Fibroblast of skin of right quadriceps (primary cell): ENCODE measurements at regions not wholly inside any gene's neighbourhood (a gene's known extent, or its start where the extent isn't known, plus 50 kb on each side); places are given as distances from the start of the nearest gene placed in this dataset.
"Not testable (repeated sequence)": the region's sequence is repeated elsewhere in the genome, so short reads cannot be mapped to it uniquely, and the experiment has no call there.

Experiments
- DNase-seq: peaks from one replicate; pipeline ENCODE4 v3.0.0-alpha.2; 2013

DNA sequence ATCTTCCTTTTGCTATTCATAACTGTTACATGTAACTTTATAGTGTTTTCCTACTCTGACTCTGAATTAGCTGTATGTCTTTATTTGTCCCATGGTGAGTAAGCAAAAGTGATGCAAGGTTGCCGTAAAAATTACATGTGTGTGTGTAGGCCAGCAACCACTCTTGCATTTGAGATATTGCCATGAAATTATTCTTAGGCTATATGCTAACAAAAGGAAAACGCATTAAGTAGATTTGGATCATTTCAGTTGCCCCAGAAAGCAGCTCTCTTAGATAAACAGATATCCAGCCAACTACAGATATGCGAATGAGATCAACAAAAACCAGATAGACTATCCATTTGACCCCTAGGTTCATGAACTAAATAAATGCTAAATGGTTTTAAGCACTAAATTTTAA lies 73.6 kb downstream of the CYLC2 start:
- peak; percentile 1 for DNase-seq

DNA sequence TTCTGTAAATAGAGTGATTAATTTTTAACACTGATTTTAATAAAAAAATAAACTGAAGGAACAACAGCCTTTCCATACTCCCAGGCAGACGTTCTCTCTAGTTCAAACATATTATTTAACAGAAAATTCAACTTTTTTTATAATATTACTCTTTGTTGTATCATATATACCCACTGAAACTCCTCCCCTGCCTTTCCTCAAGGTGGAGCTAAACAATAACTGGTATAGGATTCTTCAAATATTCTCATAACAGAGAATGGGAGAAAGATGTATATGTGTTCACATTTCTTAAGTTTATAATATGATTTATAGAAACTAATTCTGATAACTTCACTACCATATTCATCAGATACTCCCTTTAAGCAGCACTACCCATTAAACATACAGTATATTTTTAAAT lies 83.4 kb downstream of the CYLC2 start:
- no peak for DNase-seq

DNA sequence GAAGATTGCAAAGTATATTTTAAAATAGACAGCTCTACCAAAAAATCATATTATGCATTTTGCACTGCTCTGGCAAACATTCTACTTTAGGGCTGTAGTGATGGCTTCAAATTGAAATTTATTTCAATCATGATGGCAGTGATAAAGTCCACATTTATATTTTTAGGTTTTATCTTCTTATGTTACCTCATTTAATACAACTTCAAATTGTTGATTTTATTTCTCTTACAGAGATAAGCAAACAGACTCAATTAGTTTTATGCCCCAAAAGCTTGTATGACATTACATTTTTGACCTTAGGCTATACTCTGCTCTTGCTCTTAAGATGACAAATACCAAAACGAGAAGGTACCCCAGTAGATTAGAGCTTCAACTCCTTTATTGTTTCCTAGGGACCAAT lies 87.4 kb downstream of the CYLC2 start:
- no peak for DNase-seq

DNA sequence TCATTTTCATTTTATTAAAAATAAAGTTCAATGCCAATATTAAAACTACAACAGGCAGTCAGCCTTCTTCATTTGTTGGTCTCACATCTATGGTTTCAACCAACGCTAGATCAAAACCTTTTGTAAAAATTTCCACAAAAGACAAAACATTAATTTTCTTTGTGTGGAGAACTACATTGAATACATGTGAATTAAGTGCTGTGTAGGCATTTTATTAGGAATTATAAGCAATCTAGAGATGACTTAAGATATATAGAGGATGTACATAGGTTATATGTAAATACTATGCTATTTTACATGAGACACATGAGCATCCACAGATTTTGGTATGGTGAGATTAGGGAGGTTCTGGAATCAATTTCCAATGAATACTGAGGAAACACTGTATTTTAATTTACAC lies 94.2 kb downstream of the CYLC2 start:
- no peak for DNase-seq

DNA sequence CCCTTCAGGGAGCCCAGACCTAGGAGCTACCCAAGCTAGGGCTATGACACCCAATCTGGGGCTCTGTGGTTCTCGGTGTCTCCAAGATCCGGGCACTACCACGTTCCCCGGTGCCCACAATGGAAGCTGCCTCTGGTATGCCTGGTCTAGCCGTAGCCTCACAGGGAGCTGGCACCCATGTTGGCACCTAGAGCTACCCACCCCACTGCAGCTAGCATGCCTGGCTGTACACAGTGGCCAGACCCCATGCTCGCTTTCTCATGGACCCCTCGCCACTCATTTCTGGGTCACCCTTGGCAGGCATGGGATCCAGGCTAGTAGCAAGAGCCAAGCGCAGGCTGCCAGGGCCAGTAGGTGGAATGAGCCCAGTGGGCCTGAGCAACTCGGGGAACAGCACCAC lies 109.0 kb downstream of the CYLC2 start:
- no peak for DNase-seq

DNA sequence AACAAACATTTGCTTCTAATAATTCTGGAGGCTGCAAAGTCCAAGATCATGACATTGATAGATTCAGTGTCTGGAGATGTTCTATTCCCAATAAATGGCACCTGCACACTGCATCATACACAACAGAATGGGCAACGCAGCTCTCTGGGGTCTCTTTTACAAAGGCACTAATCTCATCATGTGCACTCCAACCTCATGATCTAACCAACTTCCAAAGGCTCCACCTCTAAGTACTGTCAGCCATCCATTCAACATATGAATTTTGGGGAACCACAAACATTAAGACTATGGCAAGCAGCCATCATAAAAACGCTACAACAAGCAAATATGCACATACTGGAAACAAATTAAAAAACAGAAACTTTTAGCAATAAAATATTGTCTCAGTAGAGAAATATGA lies 121.1 kb downstream of the CYLC2 start:
- no peak for DNase-seq

DNA sequence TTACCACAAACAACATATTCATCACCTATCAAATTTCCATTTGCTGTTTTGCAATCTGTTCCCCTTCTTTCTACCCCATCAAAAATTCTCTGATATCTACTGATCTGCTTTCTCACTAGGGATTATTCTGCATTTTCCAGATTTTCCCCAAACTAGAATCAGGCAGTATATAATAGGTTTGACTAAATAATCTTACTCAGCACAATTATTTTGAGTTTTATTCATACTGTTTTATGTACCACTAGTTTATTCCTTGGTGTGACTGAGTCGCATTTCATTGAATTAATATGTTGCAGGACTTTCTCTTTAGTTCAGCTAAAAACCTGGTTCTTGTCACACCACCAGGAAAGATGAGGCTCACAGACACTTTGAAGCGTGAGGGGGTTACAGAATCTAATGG lies 131.4 kb downstream of the CYLC2 start:
- no peak for DNase-seq

DNA sequence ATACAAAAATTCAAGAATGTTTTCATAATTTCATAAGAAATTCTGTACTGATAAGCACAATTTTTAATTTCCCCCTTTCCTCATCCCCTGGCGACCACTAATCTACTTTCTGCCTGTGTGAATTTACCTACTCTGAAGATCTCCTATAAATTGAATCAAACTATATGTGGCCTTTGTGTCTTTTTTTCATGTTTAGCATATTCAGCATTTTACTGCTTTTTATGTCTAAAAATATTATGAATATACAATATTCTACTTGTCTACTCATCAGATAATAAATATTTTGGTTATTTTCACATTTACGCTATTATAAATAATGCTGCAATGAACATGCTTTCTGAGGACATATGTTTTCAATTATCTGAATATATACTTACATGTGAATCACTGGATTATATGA lies 144.8 kb downstream of the CYLC2 start:
- DNase-seq, result no peak

DNA sequence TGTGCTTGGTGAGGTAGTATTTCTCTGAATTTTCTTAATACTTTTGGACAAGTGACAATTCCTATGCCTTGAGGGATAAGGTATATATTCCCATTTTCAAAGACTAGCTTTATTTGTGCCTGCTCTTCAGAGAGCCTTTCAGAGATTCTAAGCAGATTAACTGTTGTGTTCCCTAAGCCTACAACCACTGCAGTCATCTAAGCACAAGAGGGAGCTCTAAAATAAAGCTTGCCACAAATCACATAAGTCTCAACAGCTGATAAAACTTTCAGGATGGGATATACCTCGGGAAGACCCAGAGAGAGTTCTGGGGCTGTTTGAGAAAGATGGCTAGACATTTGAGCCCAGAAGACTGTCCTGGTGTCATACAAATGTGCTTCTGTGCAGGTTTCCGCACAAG lies 157.3 kb downstream of the CYLC2 start:
- no peak for DNase-seq

DNA sequence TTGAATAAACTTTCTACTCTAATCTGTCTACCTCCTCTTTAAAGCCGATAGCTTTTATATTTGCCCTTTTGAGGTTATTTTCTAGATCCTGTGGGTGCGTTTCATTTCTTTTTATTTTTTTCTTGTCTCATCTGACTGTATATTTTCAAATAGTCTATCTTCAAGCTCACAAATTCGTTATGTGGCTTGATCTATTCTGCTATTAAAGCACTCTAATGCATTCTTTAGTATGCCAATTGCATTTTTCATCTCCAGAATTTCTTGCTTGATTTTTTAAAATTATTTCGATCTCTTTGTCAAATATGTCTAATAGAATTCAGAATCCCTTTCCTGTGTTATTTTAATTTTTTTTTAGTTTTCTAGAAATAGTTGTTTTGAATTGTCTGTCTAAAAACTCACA lies 172.4 kb downstream of the CYLC2 start:
- DNase-seq, result no peak

DNA sequence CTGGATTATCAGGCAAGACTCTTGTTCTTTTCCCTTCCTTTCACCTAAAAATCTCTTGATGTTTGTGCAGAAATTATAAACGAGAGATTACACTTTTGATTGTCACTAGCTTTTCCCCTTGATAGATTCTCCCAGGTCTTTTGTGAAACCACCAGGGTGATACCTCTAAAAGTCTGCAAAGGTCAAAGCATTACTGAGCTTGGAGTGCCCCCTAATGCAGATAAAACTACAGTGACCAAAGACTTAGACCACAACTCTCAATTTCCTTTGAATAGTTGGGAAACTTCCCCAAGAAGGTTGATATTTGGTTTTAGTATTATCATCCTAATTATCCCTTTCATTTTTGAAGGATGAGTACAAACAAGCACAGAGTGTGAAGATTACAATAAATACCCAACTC lies 173.1 kb downstream of the CYLC2 start:
- no peak for DNase-seq

DNA sequence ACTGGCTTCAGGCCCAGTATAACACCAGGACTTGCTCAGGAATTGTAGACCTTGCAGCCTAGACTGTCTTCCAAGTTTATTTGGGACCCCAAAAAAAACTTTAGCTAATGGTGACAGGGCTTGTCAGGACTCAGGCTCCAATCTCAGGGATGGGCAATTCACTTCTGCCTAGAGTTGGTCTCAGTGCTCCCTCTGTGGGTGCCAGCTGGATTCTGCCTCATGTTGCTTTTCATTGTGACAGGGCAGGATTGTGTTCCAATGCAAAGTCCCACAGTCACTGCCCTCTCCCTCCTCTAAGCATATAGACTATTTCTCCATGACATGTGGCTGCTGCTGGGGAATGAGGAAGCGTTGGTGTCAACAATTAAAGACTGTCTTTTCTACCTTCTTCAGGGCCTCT lies 174.7 kb downstream of the CYLC2 start:
- DNase-seq, result no peak

DNA sequence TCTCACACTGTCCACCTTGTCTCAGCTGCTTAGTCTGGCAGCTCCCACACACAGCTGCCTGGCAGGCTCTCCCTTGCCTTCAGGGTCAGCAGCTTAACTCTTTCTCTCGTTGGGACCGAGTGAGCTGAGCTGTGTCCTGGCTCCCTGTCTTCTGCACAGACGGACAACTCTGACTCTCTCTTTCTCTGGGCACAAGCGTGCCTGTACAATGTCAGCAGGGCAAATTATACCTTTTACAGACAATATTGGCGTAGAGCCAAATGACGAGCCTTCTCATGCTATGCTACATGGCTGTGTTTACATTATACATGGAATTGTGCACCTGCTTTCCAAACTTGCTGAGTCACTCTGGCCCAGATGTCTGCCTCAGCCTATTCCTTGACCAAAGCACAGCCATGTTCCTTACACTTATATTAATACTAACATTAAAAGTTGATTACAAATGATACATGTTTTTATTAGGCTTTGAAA lies 188.6 kb downstream of the CYLC2 start:
- no peak for DNase-seq

DNA sequence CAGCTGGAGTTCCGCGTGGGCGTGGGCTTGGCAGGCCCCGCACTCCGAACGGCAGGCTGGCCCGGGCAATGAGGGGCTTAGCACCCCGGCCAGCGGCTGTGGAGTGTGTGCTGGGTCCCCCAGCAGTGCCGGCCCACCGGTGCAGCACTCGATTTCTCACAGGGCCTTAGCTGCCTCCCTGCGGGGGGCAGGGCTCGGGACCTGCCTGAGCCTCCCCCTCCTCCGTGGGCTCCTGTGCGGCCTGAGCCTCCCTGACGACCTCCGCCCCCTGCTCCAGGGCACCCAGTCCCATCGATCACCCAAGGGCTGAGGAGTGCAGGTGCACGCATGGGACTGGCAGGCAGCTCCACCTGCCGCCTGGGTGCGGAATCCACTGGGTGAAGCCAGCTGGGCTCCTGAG lies 191.8 kb downstream of the CYLC2 start:
- no peak for DNase-seq

DNA sequence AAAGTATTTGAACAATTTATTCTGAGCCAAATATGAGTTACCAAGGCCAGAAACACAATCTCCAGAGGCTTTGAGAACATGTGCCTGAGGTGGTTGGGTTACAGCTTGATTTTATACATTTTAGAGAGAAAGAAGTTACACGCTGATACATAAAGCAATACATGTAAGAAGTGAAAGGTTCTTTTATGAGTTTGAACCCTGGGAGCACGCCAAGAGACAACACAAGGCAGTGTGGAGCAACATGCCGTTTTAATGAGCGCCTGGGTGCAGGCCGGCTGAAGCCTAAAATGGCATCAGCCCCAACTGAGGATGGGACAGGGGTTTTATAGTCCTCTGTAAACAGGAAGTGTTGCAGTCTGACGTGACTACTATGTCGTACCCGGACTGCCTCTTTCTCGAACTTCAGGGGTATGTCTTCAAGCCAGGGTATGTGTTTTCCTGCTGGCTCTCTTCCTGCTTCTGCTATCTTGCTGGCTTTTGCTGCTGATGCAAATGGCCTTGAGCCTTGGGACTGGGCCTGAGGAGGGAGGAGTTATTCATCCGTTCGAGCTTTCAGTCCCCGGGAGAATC lies 193.7 kb downstream of the CYLC2 start:
- DNase-seq, result no peak

DNA sequence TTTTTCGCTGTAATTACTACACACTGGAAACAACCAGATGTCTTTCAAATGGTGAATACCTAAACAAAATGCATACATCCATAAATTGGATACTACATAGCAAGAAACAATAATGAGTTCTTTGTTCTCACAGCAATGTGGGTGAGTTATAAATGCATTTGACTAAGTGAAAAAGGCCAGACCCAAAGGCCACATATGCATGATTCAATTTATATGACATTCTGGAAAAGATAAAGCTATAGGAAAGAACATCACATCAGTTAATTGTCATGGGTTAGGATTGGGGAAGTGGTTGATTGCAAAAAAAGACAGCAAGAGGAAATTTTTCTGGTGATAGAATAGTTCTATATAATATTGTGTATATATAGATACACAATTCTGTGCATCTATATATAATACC lies 198.9 kb downstream of the CYLC2 start:
- no peak for DNase-seq

DNA sequence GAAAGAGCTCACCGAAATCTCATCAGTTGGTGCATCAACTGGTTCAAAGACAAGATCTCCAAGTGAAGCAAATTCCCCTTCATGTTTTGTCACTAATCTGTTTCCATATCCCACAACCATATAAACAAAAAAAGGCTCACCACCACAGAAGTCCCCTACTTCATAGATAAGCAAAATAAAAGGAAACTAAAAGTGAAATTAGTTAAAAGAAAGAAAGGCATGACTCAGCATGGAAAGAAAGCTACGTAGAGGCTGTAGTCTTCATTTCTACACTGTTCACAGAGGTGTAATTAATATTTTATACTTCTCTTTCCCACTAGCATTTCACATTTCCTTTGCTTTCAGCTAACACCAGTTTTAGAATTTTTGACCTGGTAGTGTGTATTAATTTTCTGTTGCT lies 208.0 kb downstream of the CYLC2 start:
- DNase-seq, result no peak

DNA sequence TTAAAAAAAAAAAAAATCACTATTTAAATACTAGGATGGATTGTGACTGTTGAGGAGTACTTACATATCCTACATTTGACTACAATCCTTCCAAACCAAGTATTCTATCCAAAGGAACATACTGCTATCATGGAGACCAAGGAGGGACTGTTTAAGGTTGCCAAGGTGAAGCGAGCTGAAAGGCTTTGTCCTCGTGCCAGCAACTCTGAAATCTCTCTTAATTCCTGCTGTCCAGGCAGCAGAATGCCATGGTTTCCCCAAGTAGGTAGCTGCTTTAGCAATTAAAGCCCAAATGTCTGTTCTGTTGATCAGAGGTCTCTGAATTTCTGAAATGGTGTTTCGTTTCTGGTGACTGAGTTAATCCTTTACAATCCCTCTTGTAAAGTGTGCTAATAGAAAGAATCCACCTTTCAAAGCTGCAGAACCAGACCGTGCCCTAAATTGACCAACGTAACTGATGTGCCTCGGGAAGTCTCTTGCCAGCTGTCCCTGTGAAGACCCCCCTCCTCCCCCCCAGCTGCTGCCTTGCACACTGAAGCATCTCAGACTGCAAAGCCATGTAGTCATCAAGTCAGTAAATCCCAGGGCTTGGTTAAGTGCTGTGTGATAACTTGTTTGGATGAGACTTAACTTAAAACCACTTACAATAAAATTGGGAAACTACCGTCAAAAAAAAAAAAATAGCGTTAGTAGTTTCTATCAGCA lies 210.9 kb downstream of the CYLC2 start:
- DNase-seq, result not testable (repeated sequence)

DNA sequence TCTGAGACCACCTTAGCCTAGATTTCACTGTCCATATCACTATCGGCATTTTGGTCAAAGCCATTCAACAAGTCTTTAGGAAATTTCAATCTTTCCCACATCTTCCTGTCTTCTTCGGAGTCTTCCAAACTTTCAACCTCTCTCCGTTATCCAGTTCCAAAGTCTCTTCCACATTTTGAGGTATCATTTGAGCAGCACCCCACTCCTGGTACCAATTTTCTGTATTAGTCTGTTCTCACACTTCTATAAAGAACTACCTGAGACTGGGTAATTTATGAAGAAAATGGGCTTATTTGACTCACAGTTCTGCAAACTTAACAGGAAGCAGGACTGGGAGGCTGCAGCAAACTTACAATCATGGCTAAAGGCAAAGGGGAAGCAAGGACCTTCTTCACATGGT lies 215.5 kb downstream of the CYLC2 start:
- no peak for DNase-seq

DNA sequence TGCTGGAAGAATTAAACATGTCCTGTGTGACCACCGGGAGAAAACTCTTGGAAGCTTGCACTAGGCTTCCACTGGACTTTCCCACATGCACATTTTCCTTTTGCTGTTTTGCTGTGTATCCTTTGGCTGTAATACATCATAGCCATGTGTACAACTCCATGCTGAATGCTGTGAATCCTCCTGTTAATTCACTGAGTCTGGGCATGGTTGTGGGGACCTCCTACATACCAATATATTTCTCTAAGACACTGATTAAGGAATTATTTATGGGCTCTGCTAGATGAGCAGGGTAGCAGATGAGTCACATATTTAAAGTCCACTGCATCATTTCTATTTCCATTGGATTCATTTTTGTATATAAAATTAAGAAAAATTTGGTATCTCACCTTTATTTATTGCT lies 220.1 kb downstream of the CYLC2 start:
- DNase-seq, result no peak

DNA sequence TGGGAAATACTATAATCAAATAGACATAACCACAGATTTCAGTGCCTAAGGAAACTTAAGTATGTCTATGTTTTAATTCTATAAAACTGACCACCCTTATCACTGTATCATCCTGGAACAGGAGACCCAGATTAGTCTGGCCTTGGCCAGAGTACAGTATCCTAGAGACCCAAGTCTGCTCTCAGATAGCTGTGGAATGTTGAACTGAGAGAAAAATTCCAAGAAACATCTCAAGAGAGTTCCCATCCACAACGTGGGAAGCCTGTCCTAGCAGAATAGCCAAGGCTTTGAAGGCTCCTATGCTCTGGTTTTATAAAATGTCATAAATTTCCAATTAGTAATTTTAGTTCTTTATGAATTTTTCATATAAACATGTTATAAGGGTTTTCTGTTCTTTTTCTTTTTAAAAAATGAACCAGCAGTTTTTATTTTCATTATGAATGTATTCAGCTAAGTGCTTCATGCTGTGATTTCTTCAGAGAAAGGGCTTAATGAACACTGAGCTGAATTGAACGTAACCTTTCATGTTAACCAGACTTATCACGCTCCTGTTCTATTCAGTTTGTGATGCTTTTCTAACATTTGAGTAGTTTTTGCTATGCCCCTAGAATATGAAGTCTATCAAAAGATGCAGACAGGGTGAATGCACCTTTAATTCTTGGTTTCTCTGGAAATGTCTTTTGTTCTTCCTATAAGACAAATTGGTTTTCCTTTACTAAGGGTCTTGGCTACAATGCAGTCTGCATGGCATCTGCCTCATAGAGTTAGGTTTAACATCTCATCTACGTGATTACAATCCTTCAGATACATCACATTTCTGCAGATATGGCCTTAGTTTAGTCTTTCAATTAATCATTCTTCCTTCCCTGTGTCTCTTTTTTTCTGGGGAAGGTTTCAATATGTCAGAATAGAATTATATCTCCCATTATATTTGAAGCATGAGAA lies 230.8 kb downstream of the CYLC2 start:
- no peak for DNase-seq

DNA sequence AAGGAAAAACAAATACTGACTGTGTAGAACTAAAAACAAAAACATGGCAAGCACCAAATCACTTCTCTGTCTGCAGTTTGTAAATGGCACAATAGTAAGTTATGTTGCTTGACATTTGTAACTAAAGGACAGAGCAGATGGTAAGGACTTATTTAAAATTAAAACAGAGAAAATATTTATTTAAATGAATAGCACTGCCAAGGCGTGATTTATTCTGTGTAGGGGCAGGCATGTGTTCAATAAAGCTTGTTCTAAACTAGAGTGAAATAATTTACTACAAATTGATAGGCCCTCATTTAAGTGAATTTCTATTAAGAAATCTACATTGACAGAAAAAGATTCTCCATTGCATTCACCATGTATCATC lies 231.5 kb downstream of the CYLC2 start:
- no peak for DNase-seq

DNA sequence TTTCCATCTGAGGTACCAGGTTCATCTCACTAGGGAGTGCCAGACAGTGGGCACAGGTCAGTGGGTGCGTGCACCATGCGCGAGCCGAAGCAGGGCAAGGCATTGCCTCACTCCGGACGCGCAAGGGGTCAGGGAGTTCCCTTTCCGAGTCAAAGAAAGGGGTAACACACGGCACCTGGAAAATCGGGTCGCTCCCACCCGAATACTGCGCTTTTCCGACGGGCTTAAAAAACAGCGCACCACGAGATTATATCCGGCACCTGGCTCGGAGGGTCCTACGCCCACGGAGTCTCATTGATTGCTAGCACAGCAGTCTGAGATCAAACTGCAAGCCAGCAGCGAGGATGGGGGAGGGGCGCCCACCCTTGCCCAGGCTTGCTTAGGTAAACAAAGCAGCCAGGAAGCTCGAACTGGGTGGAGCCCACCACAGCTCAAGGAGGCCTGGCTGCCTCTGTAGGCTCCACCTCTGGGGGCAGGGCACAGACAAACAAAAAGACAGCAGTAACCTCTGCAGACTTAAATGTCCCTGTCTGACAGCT lies 242.5 kb downstream of the CYLC2 start:
- DNase-seq, result not testable (repeated sequence)

DNA sequence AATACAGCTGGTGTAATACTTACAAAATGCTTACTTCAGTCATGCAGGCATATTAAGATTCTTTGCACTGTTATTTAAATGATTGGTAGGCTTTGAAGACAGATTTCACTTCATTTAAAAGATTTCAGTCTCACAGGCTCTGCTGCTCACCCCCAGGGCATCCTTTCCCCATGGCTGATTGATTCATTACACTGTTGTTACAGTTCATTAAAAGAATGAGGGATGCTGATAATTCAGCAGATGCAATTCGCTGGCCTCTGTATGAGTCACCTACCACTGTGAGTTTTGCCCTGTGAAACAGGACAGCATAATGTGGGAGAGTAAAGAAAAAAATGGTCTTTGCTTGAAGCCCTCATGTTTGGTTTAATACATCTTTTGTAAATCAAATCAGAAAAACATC lies 246.9 kb downstream of the CYLC2 start:
- DNase-seq, result no peak
